CD14-positive monocyte (primary cell): ENCODE measurements at regions not wholly inside any gene's neighbourhood (a gene's known extent, or its start where the extent isn't known, plus 50 kb on each side); places are given as distances from the start of the nearest gene placed in this dataset.

Experiments used
- DNase-seq, 3 donors: peaks; one replicate each; pipeline ENCODE4 v3.0.0-alpha.2; 2011 to 2022
- H2AFZ ChIP-seq: 2 replicates; pipeline ENCODE4 v1.6.0; 2012; ENCODE audit warnings: mild to moderate bottlenecking, low read depth, low read length, inconsistent platforms; ENCODE audit not compliant: insufficient read depth, poor library complexity, severe bottlenecking
- H3K27ac ChIP-seq, 2 donors: 1 replicate in 1 of 2; 2 replicates in 1 of 2; pipeline ENCODE4 v1.5.1; 2012 to 2013; ENCODE audit warnings: low read length in 2 of 2, control low read depth in 1 of 2, inconsistent platforms in 1 of 2, low read depth in 1 of 2, mild to moderate bottlenecking in 1 of 2
- H3K27me3 ChIP-seq, 2 donors: one replicate each; pipeline versions ENCODE4 v1.6.0 to v1.6.1; 2011 to 2013; ENCODE audit warnings: low read length in 2 of 2; ENCODE audit not compliant: control insufficient read depth in 2 of 2, insufficient read depth in 2 of 2
- H3K36me3 ChIP-seq, 2 donors: replicated peaks in 1 of 2; 1 replicate in 1 of 2; 2 replicates in 1 of 2; pipeline versions ENCODE4 v1.5.1 to v1.6.1; 2012 to 2013; ENCODE audit warnings: low read length in 2 of 2, control low read depth in 1 of 2, inconsistent platforms in 1 of 2, mild to moderate bottlenecking in 1 of 2; ENCODE audit not compliant: insufficient read depth in 2 of 2, control insufficient read depth in 1 of 2
- H3K4me1 ChIP-seq, 2 donors: 1 replicate in 1 of 2; 2 replicates in 1 of 2; pipeline versions ENCODE4 v1.5.1 to v1.6.1; 2012 to 2013; ENCODE audit warnings: low read length in 2 of 2, control low read depth in 1 of 2, inconsistent platforms in 1 of 2, mild to moderate bottlenecking in 1 of 2, moderate library complexity in 1 of 2; ENCODE audit not compliant: insufficient read depth in 2 of 2, control insufficient read depth in 1 of 2
- H3K4me2 ChIP-seq: replicated peaks from 2 replicates; pipeline ENCODE3; 2012; ENCODE audit warnings: low read length, moderate library complexity, mild to moderate bottlenecking; ENCODE audit not compliant: poor library complexity, severe bottlenecking; ENCODE audit errors: extremely low read depth
- H3K4me3 ChIP-seq, 3 experiments: fragments of 200-600 bp in 1 of 3; sonication (generic) in 1 of 3; replicated peaks in 1 of 3; 1 replicate in 2 of 3; 2 replicates in 1 of 3; pipeline ENCODE4 v1.5.1; 2011 to 2013; ENCODE audit warnings: low read length in 3 of 3, mild to moderate bottlenecking in 3 of 3, control low read depth in 2 of 3, low read depth in 2 of 3, inconsistent platforms in 1 of 3, moderate library complexity in 1 of 3
- H3K79me2 ChIP-seq: 2 replicates; pipeline ENCODE4 v1.6.0; 2012; ENCODE audit warnings: mild to moderate bottlenecking, control low read depth, inconsistent platforms, low read length, moderate library complexity; ENCODE audit not compliant: insufficient read depth
- H3K9ac ChIP-seq: 2 replicates; pipeline ENCODE4 v1.6.0; 2017; ENCODE audit warnings: low read length, mild to moderate bottlenecking; ENCODE audit not compliant: insufficient read depth, poor library complexity, severe bottlenecking
- H3K9me3 ChIP-seq, 2 donors: replicated peaks in 1 of 2; 1 replicate in 1 of 2; 2 replicates in 1 of 2; pipeline versions ENCODE4 v1.5.1 to v1.6.1; 2012 to 2013; ENCODE audit warnings: low read length in 2 of 2, control low read depth in 1 of 2; ENCODE audit not compliant: control insufficient read depth in 1 of 2, insufficient read depth in 1 of 2
- H4K20me1 ChIP-seq: 2 replicates; pipeline ENCODE4 v1.6.0; 2012; ENCODE audit warnings: mild to moderate bottlenecking, low read length, control low read depth, moderate library complexity; ENCODE audit not compliant: insufficient read depth
- H3K27ac Mint-ChIP-seq, 7 donors: one replicate each; pipeline ENCODE4 v1.8.0; 2020; ENCODE audit warnings: mild to moderate bottlenecking in 7 of 7, mixed read lengths in 7 of 7, moderate library complexity in 6 of 7, inconsistent platforms in 2 of 7
- H3K27me3 Mint-ChIP-seq, 3 donors: one replicate each; pipeline ENCODE4 v1.8.0; 2021 to 2022; ENCODE audit warnings: low read depth in 3 of 3, mild to moderate bottlenecking in 3 of 3, mixed read lengths in 3 of 3, moderate library complexity in 3 of 3, inconsistent platforms in 1 of 3
- H3K36me3 Mint-ChIP-seq, 2 donors: one replicate each; pipeline ENCODE4 v1.8.0; 2020; ENCODE audit warnings: mixed read lengths in 2 of 2, inconsistent platforms in 1 of 2, mild to moderate bottlenecking in 1 of 2
- H3K4me1 Mint-ChIP-seq: one replicate; pipeline ENCODE4 v1.8.0; 2020; ENCODE audit warnings: mild to moderate bottlenecking, mixed read lengths
- H3K4me3 Mint-ChIP-seq, 2 donors: one replicate each; pipeline ENCODE4 v1.8.0; 2020; ENCODE audit warnings: mild to moderate bottlenecking in 2 of 2, mixed read lengths in 2 of 2, moderate library complexity in 1 of 2
- H3K9me3 Mint-ChIP-seq, 7 donors: one replicate each; pipeline ENCODE4 v1.8.0; 2020 to 2022; ENCODE audit warnings: mixed read lengths in 7 of 7, mild to moderate bottlenecking in 6 of 7, moderate library complexity in 6 of 7, inconsistent platforms in 2 of 7
- WGBS: methylation state at CpG from one replicate; pipeline ENCODE4 v1.1.5; 2013; ENCODE audit warnings: missing lambda C conversion rate; ENCODE audit not compliant: insufficient coverage; 5-methylcytosine and 5-hydroxymethylcytosine counted together
- intact Hi-C, 2 donors: fragments of 100-400 bp; cut with micrococcal nuclease; formaldehyde crosslinking; loops; one replicate each; pipeline versions ENCODE4 v1.15.0 to v1.15.1; 2023
- TF ChIP-seq, protein P1 (sequence below): fragments of 200-600 bp; IDR thresholded peaks from one replicate; pipeline ENCODE4 v1.8.0; 2022; ENCODE audit warnings: antibody characterized with exemption, mild to moderate bottlenecking

DNA sequence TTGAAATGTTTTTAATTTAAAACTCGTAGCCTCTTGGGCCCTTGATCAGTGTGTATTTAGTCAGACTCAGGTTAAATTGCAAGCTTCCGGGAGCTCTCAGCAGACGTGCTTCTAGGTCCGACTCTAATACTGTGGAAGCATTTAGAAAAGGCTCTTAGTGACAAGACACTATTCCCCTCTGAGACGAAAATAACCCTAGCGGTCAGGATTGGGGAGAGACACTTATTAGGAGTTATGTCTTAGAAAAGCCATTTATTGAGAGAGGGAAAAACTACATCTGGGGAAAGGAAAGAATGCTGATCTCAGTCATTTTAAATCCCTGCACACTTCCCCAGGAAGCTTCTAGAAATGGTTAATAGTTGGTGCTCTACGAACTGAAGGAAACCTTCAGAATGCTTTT is 110.5 kb upstream of the NCK2 start:
- Histone ChIP-seq H3K4me1 (no peaks in the 10 kb centered on the region), H3K9me3 (no peaks in the 10 kb centered on the region), H3K27me3 (no peaks in the 10 kb centered on the region), H3K27ac (no peak overlapping the region), H3K79me2 (no peaks in the 10 kb centered on the region), H4K20me1 (no peaks in the 10 kb centered on the region), H3K4me3 (no peak overlapping the region), H2AFZ (no peak overlapping the region), H3K4me2 (no peak overlapping the region), H3K9ac (no peak overlapping the region), H3K36me3 (no peaks in the 10 kb centered on the region)
- no peak overlapping the region for H3K27ac Mint-ChIP-seq
- DNase-seq = no peak
- H3K9me3 Mint-ChIP-seq = peaks cover 0 to 2% (median 0%) of the 10 kb centered on the region in 7 donors
- H3K27me3 Mint-ChIP-seq = peaks cover 2 to 6% (median 2%) of the 10 kb centered on the region in 3 donors
- intact Hi-C loops = no loop called here
- 100% methylated on average over 1 of the region's 7 CpGs for WGBS
- H3K4me3 Mint-ChIP-seq = no peak overlapping the region
- no peaks in the 10 kb centered on the region for H3K4me1 Mint-ChIP-seq
- no peaks in the 10 kb centered on the region for H3K36me3 Mint-ChIP-seq
- TF ChIP-seq, protein P1, sequence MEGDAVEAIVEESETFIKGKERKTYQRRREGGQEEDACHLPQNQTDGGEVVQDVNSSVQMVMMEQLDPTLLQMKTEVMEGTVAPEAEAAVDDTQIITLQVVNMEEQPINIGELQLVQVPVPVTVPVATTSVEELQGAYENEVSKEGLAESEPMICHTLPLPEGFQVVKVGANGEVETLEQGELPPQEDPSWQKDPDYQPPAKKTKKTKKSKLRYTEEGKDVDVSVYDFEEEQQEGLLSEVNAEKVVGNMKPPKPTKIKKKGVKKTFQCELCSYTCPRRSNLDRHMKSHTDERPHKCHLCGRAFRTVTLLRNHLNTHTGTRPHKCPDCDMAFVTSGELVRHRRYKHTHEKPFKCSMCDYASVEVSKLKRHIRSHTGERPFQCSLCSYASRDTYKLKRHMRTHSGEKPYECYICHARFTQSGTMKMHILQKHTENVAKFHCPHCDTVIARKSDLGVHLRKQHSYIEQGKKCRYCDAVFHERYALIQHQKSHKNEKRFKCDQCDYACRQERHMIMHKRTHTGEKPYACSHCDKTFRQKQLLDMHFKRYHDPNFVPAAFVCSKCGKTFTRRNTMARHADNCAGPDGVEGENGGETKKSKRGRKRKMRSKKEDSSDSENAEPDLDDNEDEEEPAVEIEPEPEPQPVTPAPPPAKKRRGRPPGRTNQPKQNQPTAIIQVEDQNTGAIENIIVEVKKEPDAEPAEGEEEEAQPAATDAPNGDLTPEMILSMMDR = no peak

DNA sequence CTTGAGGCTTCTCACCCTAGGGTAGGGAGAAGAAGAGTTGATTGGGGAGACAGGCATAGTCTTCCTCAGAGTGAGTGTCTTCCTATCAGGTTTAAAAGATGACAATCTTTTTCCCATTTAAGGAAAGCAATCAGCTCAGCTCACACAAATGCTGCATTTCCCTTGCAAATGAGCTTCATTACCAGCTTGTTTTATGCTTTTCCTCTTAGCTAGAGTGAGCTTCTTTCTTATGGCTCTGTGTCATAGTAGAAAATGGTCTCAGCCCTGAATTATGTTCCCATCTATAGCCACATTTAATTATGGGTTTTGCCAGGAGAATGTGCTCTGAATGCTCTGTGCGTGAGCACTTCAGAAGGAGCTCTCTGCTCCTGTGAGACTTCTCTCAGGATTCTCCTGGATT is 112.8 kb upstream of the NCK2 start:
- no peaks in the 10 kb centered on the region for H3K36me3 ChIP-seq
- DNase-seq = no peak
- no peak overlapping the region for H3K27ac ChIP-seq
- Mint-ChIP-seq H3K36me3 (no peaks in the 10 kb centered on the region), H3K9me3 (peaks cover 0 to 7% (median 3%) of the 10 kb centered on the region in 7 donors), H3K27ac (no peak overlapping the region), H3K4me1 (no peaks in the 10 kb centered on the region), H3K4me3 (no peak overlapping the region), H3K27me3 (peaks cover 2 to 3% (median 2%) of the 10 kb centered on the region in 3 donors)
- H3K9ac ChIP-seq = no peak overlapping the region
- intact Hi-C loops = no loop called here
- H4K20me1 ChIP-seq = no peaks in the 10 kb centered on the region
- H3K9me3 ChIP-seq = no peaks in the 10 kb centered on the region
- H2AFZ ChIP-seq = no peak overlapping the region
- no peaks in the 10 kb centered on the region for H3K79me2 ChIP-seq
- H3K4me2 ChIP-seq = no peak overlapping the region
- H3K4me3 ChIP-seq = no peak overlapping the region
- H3K4me1 ChIP-seq = no peaks in the 10 kb centered on the region
- no peaks in the 10 kb centered on the region for H3K27me3 ChIP-seq
- WGBS = no CpG with 5 or more reads among the region's 1 CpG
- TF ChIP-seq, protein P1 = no peak
